ENCODE measurements at regions not wholly inside any gene's neighbourhood (a gene's known extent, or its start where the extent isn't known, plus 50 kb on each side); places are given as distances from the start of the nearest gene placed in this dataset.

DNA sequence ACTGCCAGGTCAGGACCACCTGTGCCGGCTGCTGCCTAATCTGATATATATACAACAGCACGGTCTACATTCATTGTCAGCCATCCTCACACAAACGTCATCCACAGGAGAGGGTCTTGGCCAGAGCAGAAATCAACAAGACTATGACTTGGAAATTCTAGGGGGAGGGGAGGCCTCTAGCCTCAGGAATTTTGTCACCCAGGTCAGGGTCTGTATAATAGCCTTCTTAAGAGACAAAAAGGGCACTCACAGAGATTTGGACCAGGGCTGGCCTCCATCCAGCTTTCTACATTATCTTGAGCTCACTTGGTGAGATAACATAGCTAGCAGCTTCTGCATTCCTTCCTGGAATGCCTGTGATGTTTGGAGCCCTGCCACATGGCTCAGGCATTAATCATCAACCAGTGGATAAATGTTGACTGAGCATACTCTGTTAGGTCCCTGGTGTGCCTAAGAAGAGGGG, 50.4 kb upstream of the CTIF start:
- DNase-seq = no peak

DNA sequence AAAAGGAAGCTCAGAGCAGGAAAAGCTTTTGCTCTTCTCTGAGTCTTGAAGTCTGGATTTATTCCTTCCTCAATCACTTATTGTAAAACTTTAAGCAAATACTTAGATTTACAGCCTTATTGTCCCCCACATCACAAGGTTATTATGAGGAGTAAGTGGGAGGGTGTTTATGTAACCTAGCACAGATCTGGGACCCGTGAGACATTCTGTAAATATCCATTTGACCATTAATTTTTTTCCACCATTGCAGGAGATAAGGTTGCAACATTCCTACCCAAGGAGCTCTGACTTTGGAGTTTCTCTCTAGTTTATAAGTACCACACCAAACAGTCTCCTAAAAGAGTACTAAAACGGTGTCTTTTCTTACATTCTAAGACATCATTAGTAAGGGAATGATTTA, 52.1 kb upstream of the CTIF start:
- DNase-seq = no peak

DNA sequence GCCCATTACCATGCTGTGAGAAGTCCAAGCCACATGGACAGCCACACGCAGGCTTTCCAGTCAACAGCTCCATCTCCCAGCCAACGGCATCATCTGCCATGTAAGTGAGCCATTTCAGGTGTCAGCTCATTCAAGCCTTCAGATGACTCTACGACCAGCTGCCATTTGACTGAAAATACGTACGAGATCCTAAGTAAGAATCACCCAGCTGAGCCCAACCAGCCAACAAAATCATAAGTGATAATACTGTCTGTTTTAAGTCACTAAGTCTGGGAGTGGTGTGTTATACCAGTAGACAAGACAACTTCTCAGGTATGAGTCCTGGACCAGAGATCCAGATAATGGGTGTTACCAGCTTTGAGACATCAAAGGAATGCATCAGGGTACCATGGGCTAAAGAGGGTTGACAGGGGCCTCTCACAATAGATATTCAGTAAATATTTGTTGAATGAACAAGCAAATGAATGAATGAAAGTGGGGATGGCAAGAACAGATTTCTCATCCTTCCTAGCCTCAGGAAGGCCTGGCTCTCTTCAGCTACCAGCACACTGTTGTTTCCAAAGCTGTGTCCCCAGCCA, 52.9 kb upstream of the CTIF start:
- DNase-seq = no peak

DNA sequence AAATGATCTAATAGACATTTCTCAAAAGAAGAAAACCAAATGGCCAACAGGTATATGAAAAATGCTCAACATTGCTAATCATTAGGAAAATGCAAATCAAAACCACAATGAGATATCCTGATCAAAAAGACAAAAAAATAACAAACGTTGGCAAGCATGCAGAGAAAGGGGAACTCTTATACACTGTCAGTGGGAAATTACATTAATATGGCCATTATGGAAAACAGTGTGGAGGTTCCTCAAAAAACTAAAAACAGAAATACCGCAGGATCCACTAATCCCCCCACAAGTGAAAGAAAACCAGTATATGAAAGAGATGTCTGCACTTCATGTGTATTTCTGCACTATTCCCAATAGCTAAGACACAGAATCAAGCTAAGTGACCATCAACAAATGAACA, 57.7 kb upstream of the CTIF start:
- no peak for DNase-seq

DNA sequence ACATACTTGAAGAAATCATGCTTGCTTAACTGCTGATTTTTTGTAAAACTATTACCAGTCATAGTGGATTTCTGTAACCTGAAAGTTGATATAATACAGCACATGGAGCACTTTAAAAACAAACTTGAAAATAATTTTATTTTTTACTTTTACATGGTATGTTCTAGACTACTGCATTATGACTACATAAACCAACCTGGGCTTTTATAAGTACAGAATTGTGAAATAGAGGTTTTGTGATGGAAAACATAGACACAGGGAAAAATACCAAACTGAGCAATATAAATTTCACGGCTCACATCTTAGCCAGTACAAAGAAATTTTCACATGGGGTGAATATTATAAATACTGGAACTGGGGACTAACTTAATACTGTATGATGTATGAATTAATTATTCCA, 59.3 kb upstream of the CTIF start:
- no peak for DNase-seq

DNA sequence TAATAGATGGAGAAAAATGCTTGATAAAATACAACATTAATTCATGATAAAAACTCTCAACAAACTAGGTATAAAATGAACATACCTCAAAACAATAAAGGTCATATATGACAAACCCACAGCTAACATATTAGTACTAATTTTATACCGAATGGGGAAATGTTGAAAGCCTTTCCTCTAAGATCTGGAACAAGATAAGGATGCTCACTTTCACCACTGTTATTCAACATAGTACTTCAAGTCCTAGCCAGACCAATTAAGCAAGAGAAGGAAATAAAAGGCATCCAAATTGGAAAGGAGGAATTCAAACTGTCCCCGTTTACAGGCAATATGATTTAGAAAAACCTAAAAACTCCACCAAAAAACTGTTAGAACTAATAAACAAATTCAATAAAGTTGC, 61.5 kb upstream of the CTIF start:
- DNase-seq = no peak

DNA sequence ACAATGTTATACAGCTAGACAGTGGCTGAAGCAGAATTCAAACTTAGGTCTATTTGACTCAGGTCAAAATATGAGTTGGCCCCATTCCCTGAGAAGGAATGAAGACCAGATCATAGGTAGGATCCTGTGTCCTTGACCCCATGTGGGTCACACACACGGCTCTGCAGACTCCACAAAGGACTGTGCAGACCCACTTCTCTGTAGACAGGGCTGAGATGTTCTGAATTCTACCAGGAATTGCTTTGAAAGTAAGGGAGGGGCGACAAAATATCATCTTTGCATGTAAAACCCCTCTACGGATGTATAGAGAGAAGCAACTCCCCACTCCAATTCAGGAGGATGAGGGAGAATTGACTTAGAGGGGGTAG, 62.3 kb upstream of the CTIF start:
- DNase-seq = no peak

DNA sequence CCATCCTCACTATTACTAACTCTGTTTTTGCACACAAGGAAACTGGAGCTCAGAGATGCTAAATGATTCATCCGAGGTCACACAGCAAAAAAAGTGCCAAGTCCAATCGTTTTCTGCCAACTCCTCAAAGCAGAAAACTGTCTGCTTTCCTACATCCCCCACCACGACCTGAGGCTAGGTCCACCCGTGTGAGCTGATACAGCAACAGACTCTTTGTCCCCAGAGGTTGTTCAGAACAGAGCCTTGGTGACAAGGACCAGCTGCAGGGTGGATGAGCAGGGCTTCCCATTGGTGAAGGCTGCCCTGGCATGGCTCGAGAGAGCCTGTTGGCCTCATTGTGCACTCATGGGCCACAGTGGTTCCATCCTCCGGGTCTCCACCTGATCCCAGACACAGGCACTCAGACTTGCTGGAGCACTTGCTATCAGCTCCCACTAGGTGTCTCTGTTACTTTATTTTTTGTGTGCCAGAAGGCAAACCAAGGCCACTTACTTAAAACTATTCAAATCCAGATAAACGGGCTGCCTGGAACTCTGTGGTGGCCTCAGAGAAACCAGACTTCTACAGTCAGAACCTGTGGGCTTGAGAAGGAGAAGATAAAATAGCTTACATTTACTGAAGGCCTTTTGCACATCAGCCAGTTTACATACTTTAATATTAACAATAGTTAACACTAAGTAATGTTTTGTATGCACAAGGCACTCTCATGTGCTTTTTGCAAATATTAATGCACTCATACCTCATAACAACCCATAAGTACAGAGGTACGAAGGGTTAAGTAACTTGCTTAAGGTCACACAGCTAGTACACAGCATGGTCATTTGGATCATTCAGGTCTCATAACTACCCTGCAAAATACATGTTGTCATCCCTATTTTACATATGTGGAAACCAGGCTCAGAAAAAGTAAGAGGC, 62.9 kb upstream of the CTIF start:
- peak; percentile 68 for DNase-seq

DNA sequence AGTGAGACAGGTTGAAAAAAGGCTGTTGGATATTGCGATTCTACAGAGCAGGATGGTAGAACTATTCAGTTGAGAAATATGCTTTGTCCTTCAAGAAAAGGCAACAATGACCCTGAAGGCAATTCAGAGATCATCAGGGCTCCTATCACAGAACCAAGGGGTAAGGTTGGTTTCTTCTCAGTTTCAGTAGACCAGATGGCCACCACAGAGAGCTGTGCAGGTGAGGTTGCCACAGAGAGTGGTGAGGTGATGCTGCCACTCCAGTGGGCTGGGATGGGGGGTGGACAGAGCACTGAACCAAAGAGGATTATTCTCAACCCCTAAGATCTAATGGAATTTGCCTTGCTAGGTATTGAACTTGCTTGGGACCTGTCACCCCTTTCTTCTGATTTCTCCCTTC, 64.6 kb upstream of the ZBTB7C start:
- no peak for DNase-seq

DNA sequence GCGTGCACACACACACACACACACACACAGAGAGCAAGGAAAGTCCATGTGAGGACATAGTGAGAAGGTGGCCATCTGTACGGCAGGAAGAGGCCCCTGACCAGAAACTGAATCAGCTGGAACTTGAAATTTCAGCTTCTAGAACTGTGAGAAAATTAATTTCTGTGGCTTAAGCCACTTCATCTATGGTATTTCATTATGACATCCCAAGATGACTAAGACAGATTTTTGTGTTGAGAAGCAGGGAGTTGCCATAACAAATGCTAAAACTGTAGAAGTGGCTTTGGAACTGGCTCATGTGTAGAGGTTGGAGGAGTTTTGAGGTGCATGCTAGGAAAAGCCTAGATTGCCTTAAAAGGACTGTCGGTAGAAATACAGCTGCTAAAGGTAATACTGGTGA, 63.4 kb upstream of the ZBTB7C start:
- DNase-seq = peak; percentile 26

DNA sequence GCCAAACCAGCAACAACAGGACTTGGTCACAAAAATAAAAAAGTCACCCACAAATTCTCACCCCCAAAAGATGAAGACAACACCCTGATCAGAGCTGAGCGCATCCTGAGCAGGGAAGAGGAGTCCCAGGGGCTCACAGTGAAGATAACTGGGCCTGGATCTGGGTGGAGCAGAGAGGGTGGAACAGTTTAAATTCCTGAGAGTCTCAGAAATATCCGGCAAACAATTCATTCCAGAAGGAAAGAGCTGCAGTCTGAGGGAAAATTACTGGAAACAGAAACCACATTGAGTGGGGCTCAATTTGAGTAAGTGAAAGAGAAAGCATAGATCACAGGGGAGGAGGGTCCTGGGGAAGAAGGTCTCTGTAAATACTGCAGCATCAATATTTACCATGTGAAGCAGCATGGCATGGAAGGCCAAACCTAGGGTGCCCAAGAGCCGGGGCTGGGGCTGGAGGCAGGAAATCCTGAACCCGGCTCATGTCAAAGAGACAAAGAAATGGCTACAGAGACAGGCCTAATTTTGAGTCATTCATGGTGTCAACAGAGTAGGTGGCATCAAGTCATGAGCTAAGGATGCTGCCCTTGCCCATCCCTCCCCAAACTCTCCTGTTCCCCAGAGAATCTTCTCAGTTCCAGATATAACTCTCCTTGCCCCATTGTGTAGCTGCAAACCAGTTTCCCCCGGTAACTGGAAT, 61.4 kb upstream of the ZBTB7C start:
- DNase-seq = no peak

DNA sequence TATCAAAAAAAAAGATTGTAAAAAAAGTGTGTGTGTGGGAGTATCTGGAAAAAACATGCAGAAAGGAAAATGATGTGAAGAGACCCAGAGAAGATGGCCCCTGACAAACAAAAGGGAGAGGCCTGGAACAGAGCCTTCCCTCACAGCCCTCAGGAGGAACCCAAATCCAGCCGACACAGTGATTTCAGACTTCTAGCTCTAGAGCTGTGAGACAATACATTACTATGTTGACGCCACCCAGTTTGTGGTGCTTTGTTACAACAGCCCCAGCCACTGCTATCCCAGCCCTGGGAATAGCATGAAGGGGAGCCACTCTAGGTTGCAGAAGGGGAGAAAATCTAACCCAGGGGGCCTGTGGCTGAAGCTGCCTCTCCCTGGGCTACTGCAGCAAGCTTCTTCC, 59.0 kb upstream of the ZBTB7C start:
- no peak for DNase-seq

DNA sequence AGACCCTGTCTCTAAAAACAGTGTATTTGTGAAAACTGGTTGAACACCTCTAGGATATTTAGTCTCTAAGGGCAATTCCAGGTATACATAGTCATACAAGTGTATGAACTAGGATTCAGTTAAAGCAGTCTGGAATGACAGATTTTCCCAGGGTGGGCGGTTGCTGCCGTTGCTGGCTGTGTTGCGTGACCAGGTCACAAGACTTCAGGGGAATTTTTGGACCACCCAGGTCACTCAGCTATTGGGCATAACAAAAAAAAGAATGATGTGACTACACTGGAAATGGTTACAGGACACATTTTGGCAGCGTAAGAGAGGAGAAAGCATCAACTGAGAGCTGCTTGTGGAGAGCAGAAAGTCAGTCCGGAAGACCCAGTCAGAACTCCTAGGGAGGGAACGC, 58.0 kb upstream of the ZBTB7C start:
- no peak for DNase-seq

DNA sequence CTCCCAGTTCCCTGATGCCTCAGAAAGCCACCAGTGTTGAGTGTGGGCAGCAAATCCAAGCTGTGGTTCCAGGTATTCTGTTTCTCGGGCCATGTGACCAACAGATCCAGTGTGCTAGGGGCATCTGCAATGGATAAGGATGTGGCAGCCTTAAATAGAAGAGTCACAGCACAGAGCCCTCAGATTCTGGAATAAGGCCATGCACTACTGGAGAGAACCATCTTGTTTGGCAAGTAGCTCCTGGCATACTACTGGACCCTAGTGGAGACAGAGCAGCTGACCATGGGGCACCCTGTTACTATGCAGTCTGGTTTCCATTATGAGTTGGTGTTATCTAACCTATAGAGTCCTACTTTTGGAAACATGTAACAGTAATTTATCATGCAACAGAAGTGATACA, 53.3 kb upstream of the ZBTB7C start:
- no peak for DNase-seq

DNA sequence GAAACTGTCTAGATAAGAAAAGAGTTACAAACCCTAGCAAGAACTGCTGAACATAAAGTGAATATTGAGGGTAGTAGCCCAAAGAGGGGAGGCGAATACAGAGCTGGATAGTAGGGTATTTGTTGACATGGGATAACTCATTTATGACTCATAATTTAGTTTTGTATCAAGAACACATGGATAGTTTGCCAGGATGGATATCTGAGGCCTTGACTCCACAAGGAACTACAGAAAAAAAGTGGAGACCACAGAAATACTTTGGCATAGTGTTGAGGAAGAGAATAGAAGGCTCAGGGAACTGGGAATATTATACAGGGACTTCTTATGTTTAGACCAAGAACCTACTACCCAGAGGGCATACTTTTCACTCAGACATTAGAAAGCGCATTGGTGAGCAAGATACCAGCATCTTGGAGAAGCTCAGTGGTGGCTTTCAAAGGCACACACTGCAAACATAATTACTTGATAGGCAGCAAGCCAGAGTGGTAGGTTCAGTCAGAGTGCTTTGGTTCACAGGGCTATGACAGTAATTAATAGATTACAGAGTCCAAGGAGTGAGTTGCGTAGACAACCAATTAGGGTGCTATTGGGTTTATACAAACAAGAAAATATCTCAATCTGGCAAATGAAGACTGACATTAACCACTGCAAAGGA, 51.9 kb upstream of the ZBTB7C start:
- no peak for DNase-seq

DNA sequence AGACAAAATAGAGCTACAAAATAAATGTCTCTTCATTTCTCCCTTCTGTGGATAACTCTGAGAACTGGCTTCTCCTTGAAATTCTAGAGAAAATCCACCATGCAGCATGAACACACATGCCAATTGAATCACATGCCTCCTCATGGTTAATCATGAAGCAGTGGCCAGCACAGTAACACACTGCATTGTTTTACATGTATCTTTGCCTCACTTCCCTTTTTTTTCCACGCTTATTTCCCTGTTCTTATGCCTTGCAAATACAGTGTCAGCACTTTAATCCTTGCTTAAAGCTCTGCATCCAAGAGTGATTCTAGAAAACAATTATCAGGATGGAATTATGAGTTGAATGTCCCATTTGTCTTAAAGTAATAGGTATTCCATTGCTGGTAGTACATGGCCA, 50.3 kb upstream of the ZBTB7C start:
- DNase-seq = no peak

DNA sequence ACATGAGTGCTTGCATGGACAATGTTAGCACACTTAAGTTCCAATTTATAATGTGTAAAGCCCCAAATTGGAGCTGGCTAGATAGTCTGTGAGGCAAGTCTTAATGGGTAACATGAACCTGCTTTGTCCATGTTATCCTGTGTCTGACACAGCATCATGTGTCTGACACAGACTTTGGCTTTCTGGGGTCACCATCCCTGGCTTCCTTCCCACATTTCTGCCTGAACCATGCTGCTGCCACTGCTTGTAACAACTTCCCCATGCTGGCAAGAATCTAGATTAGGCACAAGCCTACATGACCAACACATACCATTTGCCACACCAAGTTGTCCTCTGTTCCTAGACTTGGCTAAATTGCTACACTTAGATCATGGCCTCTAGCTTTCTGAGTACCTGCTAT, 49.8 kb upstream of the ZBTB7C start:
- no peak for DNase-seq

Data from activated CD4-positive, alpha-beta T cell treated with anti-CD3 and anti-CD28 coated beads, Interleukin-10, Interleukin-2, amounts not matched to agents 100 ng/mL and 50 ng/mL, durations not matched to agents 16 hours and 8 hours (primary cell).